Endothelial cell (in vitro differentiated cells): ENCODE measurements at regions not wholly inside any gene's neighbourhood (a gene's known extent, or its start where the extent isn't known, plus 50 kb on each side); places are given as distances from the start of the nearest gene placed in this dataset.

Experiments
- DNase-seq: peaks from one replicate; pipeline ENCODE4 v3.0.0; 2021; ENCODE audit warnings: low spot score
- H3K27ac Mint-ChIP-seq: one replicate; pipeline ENCODE4 v1.8.0; 2021; ENCODE audit warnings: mixed read lengths, inconsistent platforms; ENCODE audit not compliant: unreplicated experiment
- H3K27me3 Mint-ChIP-seq: one replicate; pipeline ENCODE4 v1.8.0; 2021; ENCODE audit warnings: mild to moderate bottlenecking, moderate library complexity, mixed read lengths, inconsistent platforms; ENCODE audit not compliant: unreplicated experiment
- H3K36me3 Mint-ChIP-seq: one replicate; pipeline ENCODE4 v1.8.0; 2021; ENCODE audit warnings: mild to moderate bottlenecking, low read depth, mixed read lengths, inconsistent platforms; ENCODE audit not compliant: unreplicated experiment
- H3K4me1 Mint-ChIP-seq: one replicate; pipeline ENCODE4 v1.8.0; 2021; ENCODE audit warnings: mild to moderate bottlenecking, mixed read lengths, inconsistent platforms; ENCODE audit not compliant: unreplicated experiment
- H3K4me3 Mint-ChIP-seq: one replicate; pipeline ENCODE4 v1.8.0; 2021; ENCODE audit warnings: mild to moderate bottlenecking, mixed read lengths, inconsistent platforms; ENCODE audit not compliant: unreplicated experiment
- H3K9me3 Mint-ChIP-seq: one replicate; pipeline ENCODE4 v1.8.0; 2021; ENCODE audit warnings: mixed read lengths, inconsistent platforms; ENCODE audit not compliant: unreplicated experiment
- CTCF ChIP-seq: fragments of 200-600 bp; sonication (generic); IDR thresholded peaks from one replicate; pipeline ENCODE4 v1.5.0; 2021; ENCODE audit warnings: antibody characterized with exemption; ENCODE audit not compliant: unreplicated experiment

GRCh38 chr18:73827801-73828200 is 319.8 kb downstream of the FBXO15 start:
- no peak overlapping the region for H3K27ac Mint-ChIP-seq
- peaks cover 3% of the 10 kb centered on the region for H3K27me3 Mint-ChIP-seq
- H3K4me1 Mint-ChIP-seq, result no peaks in the 10 kb centered on the region
- DNase-seq, result no peak
- H3K9me3 Mint-ChIP-seq, result no peaks in the 10 kb centered on the region
- H3K4me3 Mint-ChIP-seq, result no peak overlapping the region
- H3K36me3 Mint-ChIP-seq, result no peaks in the 10 kb centered on the region
- TF ChIP-seq CTCF, result no peak

GRCh38 chr18:73826098-73826497 is 321.5 kb downstream of the FBXO15 start:
- H3K9me3 Mint-ChIP-seq, result no peaks in the 10 kb centered on the region
- no peaks in the 10 kb centered on the region for H3K4me1 Mint-ChIP-seq
- no peak overlapping the region for H3K4me3 Mint-ChIP-seq
- no peaks in the 10 kb centered on the region for H3K36me3 Mint-ChIP-seq
- no peak overlapping the region for H3K27ac Mint-ChIP-seq
- DNase-seq, result no peak
- peaks cover 3% of the 10 kb centered on the region for H3K27me3 Mint-ChIP-seq
- no peak for TF ChIP-seq CTCF

- Mint-ChIP-seq H3K27ac (no peak overlapping the region), H3K4me3 (no peak overlapping the region), H3K36me3 (no peaks in the 10 kb centered on the region), H3K27me3 (peaks cover 3% of the 10 kb centered on the region), H3K9me3 (no peaks in the 10 kb centered on the region), H3K4me1 (no peaks in the 10 kb centered on the region)
- no peak for TF ChIP-seq CTCF
- no peak for DNase-seq
Measured at GRCh38 chr18:73824671-73825070, 323.0 kb downstream of the FBXO15 start.

GRCh38 chr18:73812423-73812822 is 335.2 kb downstream of the FBXO15 start:
- H3K36me3 Mint-ChIP-seq, result no peaks in the 10 kb centered on the region
- no peak overlapping the region for H3K27ac Mint-ChIP-seq
- TF ChIP-seq CTCF, result no peak
- no peak for DNase-seq
- no peak overlapping the region for H3K4me3 Mint-ChIP-seq
- peaks cover 8% of the 10 kb centered on the region for H3K4me1 Mint-ChIP-seq
- H3K9me3 Mint-ChIP-seq, result no peaks in the 10 kb centered on the region
- H3K27me3 Mint-ChIP-seq, result no peaks in the 10 kb centered on the region

GRCh38 chr18:73807551-73808192 is 340.0 kb downstream of the FBXO15 start:
- Mint-ChIP-seq H3K27me3 (no peaks in the 10 kb centered on the region), H3K9me3 (no peaks in the 10 kb centered on the region), H3K4me1 (peaks cover 8% of the 10 kb centered on the region), H3K36me3 (no peaks in the 10 kb centered on the region), H3K4me3 (no peak overlapping the region), H3K27ac (no peak overlapping the region)
- DNase-seq, result no peak
- TF ChIP-seq CTCF, result no peak
